ENCODE measurements at regions not wholly inside any gene's neighbourhood (a gene's known extent, or its start where the extent isn't known, plus 50 kb on each side); places are given as distances from the start of the nearest gene placed in this dataset.
"Not testable (repeated sequence)": the region's sequence is repeated elsewhere in the genome, so short reads cannot be mapped to it uniquely, and the experiment has no call there.

- intact Hi-C loops (cut with micrococcal nuclease) = no loop called here
These were observed 881.5 kb upstream of the SLC35B3 start for GRCh38 chr6:9316831-9317230.

- intact Hi-C loops (cut with micrococcal nuclease) = no loop called here
These were observed 880.8 kb upstream of the SLC35B3 start for GRCh38 chr6:9315966-9316650.

GRCh38 chr6:9308284-9308683, 872.9 kb upstream of the SLC35B3 start:
- intact Hi-C loops (cut with micrococcal nuclease) = no loop called here

- intact Hi-C loops (cut with micrococcal nuclease) = no loop called here
These were observed 872.4 kb upstream of the SLC35B3 start for GRCh38 chr6:9307786-9308185.

GRCh38 chr6:9307187-9307586, 871.8 kb upstream of the SLC35B3 start:
- intact Hi-C loops (cut with micrococcal nuclease) = no loop called here

GRCh38 chr6:9295644-9296043, 860.3 kb upstream of the SLC35B3 start:
- intact Hi-C loops (cut with micrococcal nuclease) = no loop called here

- intact Hi-C loops (cut with micrococcal nuclease) = no loop called here
These were observed 857.6 kb upstream of the SLC35B3 start for GRCh38 chr6:9292975-9293374.

- intact Hi-C loops (cut with micrococcal nuclease) = not testable (repeated sequence)
These were observed 855.0 kb upstream of the SLC35B3 start for GRCh38 chr6:9290342-9290741.

- intact Hi-C loops (cut with micrococcal nuclease) = no loop called here
These were observed 837.3 kb upstream of the SLC35B3 start for GRCh38 chr6:9272671-9273070.

GRCh38 chr6:9266741-9267140, 831.4 kb upstream of the SLC35B3 start:
- intact Hi-C loops (cut with micrococcal nuclease) = no loop called here

- intact Hi-C loops (cut with micrococcal nuclease) = no loop called here
These were observed 821.9 kb upstream of the SLC35B3 start for GRCh38 chr6:9257215-9257614.

GRCh38 chr6:9254251-9254650, 818.9 kb upstream of the SLC35B3 start:
- intact Hi-C loops (cut with micrococcal nuclease) = no loop called here

GRCh38 chr6:9252799-9253198, 817.5 kb upstream of the SLC35B3 start:
- intact Hi-C loops (cut with micrococcal nuclease) = no loop called here

GRCh38 chr6:9250852-9251251, 815.5 kb upstream of the SLC35B3 start:
- intact Hi-C loops (cut with micrococcal nuclease) = no loop called here

GRCh38 chr6:9248133-9248532, 812.8 kb upstream of the SLC35B3 start:
- intact Hi-C loops (cut with micrococcal nuclease) = no loop called here

- intact Hi-C loops (cut with micrococcal nuclease) = no loop called here
These were observed 805.5 kb upstream of the SLC35B3 start for GRCh38 chr6:9240861-9241260.

- intact Hi-C loops (cut with micrococcal nuclease) = no loop called here
These were observed 801.1 kb upstream of the SLC35B3 start for GRCh38 chr6:9236443-9236842.

GRCh38 chr6:9233686-9234085, 798.3 kb upstream of the SLC35B3 start:
- intact Hi-C loops (cut with micrococcal nuclease) = no loop called here

GRCh38 chr6:9233226-9233625, 797.9 kb upstream of the SLC35B3 start:
- intact Hi-C loops (cut with micrococcal nuclease) = no loop called here

- intact Hi-C loops (cut with micrococcal nuclease) = no loop called here
These were observed 790.1 kb upstream of the SLC35B3 start for GRCh38 chr6:9225441-9225871.

GRCh38 chr6:9224539-9224938, 789.2 kb upstream of the SLC35B3 start:
- intact Hi-C loops (cut with micrococcal nuclease) = no loop called here

GRCh38 chr6:9213717-9214116, 778.4 kb upstream of the SLC35B3 start:
- intact Hi-C loops (cut with micrococcal nuclease) = not testable (repeated sequence)

- intact Hi-C loops (cut with micrococcal nuclease) = no loop called here
These were observed 773.6 kb upstream of the SLC35B3 start for GRCh38 chr6:9208966-9209365.

GRCh38 chr6:9205645-9206044, 770.3 kb upstream of the SLC35B3 start:
- intact Hi-C loops (cut with micrococcal nuclease) = no loop called here

Data from T-helper 1 cell treated with Interleukin-12 subunit alpha and Interleukin-12 subunit beta and Interleukin-4 antibody, amounts not matched to agents 30 ng/mL and 1 ng/mL, for 36 hours (primary cell).